HG02759 (cell line): ENCODE measurements at regions not wholly inside any gene's neighbourhood (a gene's known extent, or its start where the extent isn't known, plus 50 kb on each side); places are given as distances from the start of the nearest gene placed in this dataset.

Experiments
- ATAC-seq: cut with Tn5 transposase; IDR thresholded peaks from one replicate; pipeline ENCODE4 v1.9.1; 2021; ENCODE audit warnings: mild to moderate bottlenecking, moderate library complexity; ENCODE audit not compliant: unreplicated experiment

- ATAC-seq = no peak
Measured at GRCh38 chr2:16150456-16151280, 210.3 kb downstream of the MYCN start.

DNA sequence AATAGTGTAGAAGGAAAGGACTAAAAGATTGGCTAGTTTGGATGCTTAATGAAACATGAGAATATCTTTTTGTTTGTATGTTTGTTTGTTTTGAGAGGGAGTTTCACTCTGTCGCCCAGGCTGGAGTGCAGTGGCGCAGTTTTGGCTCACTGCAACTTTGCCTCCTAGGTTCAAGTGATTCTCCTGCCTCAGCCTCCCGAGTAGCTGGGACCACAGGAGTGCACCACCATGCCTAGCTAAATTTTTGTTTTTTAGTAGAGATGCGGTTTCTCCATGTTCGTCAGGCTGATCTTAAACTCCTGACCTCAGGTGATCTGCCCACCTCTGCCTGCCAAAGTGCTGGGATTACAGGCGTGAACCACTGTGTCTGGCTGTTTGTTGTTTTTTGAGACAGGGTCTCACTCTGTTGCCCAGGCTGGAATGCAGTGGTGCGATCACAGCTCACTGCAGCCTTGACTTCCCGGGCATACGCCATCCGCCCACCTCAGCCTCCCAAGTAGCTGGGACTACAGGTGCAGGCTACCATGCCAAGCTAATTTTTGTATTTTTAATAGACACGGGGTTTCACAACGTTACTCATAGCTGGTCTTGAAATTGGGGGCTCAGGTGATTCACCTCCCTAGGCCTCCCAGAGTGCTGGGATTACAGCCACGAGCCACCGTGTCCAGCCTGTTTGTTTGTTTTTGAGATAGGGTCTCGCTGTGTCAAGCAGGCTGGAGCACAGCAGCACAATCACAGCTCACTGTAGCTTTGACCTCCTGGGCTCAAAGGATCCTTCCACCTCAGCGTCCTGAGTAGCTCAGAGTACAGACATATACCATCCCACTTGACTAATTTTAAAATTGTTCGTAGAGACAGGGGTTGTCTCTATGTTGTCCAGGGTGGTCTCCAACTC, 209.2 kb downstream of the MYCN start:
- no peak for ATAC-seq

DNA sequence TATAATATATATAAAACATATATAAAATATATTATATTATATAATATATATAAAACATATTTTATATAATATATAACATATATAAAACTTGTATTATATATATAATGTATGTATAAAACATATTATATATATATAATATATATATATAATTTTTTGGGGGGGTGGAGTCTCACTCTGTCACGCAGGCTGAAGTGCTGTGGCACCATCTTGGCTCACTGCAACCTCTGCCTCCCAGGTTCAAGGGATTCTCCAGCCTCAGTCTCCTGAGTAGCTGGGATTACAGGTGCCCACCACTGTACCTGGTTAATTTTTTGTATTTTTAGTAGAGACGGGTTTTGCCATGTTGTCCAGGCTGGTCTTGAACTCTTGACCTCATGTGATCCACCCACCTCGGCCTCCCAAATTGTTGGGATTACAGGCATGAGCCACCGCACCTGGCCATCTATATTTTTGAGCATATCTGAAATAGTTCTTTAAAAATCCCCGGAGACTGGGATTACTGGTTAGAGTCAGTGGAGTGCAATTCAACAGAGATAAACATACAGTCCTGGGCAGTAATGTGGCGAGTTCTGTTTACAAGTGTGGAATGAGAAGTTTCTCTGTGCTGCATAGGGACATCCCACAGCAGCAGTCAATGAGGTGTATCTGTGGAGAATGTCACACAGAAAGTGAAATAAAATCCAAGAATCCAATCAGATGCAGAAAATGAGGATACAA, 208.4 kb downstream of the MYCN start:
- no peak for ATAC-seq

- no peak for ATAC-seq
Measured at GRCh38 chr2:16142383-16143361, 202.3 kb downstream of the MYCN start.

GRCh38 chr2:16141641-16141921, 201.2 kb downstream of the MYCN start:
- no peak for ATAC-seq

DNA sequence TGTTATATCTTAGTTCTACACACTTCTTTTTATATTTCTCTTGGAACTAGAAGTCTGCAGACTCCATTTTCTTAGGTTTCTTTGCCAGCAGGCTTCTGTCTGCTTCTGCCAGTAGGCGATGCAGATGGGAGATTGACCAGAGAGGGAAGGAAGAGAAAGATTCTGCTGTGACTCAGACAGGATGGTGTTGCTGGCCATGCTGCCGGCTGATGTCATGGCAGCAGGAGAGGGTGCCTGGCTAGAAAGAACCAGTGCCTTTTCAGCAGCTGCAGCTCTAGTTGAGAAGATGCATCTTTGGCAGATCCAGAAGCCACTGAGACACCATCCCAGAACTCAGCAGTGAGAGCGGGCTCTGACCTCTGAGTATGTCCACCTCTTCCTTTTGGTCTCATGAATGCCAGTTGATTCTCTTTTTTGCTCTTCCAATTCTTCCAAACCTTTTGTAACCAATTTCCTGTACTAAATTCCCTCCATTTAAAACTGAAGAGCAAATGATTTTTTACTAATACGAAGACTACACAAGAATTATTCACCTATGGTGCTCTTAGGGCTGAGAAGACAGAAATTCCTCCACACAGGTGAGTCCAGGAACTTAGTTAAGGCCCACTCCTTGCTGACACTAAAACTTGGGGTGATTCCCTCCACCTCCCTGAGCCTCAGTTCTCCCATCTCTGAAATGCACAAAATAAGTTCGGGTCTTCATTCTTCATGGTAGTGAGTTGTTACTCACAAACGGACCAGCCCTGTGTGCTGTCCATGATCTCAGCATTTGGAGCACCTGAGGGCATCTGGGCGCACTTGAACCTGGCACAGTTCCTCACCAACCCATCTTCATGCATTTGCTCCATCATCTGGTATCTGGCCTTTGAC, 200.7 kb downstream of the MYCN start:
- ATAC-seq = no peak

DNA sequence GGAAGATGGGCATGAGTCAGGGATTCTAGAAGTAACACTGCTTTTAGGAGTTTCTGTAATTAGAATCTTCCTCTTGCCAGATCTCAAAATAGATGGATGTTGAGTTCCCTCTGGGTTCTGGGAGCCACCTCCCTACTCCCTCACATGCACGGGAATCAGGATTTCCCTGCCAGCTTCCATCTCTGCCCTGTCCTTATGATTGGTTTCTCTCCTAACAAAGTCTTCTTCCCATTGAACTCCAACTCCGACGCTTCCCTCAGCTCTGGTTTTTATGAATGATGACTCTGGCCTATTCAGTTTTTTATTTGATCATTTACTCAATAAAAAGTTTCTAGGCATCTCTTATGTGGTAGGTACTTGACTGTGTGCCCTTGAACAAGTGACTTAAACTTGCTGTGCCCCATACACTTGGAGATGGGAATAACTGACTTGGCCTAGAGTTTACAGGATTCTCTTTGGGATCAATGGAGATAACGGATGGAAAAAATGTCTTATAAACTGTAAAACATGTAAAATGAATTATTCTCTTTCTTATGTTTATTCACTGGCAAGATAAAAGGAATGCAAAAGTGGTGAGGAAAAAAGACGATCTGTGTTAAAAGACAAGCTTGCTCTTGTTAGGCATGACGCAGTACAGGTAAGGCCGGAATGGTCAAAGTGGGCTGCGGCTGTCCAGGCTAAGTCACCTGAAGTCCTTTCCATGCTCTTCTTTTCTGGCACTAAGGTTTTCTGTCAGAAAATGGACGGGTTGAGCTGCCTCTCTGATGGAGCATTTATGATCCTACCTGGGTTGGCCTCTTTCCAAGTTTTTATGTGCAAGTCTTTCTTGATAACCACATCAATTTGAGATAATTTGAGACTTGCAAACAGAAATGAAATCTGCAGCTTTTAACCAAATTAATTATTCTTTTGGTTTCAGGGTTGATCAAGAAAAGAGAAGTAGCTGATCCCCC, 199.6 kb downstream of the MYCN start:
- no peak for ATAC-seq

DNA sequence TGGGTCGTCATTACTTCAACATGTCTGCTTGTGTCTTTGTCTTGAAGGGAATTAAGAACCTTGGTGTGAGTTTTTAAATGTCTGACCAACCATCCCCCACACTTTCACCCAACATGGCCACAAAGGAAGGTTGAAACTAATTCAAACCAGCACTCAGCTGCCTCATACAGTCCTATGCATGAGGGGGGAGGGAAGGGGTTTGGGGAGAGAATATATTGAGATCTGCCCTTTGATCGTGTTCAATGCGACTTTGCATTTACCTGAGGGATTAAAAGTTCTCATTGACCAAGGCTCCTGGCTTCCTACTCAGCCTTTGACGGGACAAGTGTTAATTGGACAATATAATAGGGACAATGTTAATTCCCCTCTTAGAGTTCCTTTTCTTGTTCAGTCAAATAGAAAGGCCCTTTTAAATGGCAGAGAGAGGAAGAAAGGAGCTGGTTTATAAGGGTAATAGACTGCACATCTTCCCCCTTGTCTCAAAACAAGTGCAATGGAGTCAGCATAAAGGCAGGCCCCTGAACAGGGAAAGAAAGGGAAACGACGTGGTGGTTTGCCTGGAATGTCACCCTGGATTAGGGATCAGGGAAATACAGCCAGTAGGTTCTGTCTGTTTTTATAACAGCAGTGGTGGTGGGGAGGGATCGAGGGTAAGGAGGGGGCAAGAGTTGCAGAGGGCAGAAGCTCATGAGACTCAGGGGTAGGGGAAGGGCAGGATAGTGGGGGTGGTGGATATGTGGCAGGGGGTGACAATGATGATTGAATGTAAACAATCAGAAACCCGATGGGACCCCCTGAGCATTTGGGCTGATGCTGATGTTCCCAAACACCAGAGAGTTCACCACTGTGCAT, 198.7 kb downstream of the MYCN start:
- ATAC-seq = no peak

GRCh38 chr2:16137080-16137755, 196.9 kb downstream of the MYCN start:
- no peak for ATAC-seq

- no peak for ATAC-seq
Measured at GRCh38 chr2:16136461-16137035, 196.2 kb downstream of the MYCN start.

- no peak for ATAC-seq
Measured at GRCh38 chr2:16135913-16136310, 195.6 kb downstream of the MYCN start.

- no peak for ATAC-seq
Measured at GRCh38 chr2:16135196-16135912, 195.0 kb downstream of the MYCN start.

- no peak for ATAC-seq
Measured at GRCh38 chr2:16134436-16135165, 194.3 kb downstream of the MYCN start.

- no peak for ATAC-seq
Measured at GRCh38 chr2:16130906-16131400, 190.6 kb downstream of the MYCN start.

DNA sequence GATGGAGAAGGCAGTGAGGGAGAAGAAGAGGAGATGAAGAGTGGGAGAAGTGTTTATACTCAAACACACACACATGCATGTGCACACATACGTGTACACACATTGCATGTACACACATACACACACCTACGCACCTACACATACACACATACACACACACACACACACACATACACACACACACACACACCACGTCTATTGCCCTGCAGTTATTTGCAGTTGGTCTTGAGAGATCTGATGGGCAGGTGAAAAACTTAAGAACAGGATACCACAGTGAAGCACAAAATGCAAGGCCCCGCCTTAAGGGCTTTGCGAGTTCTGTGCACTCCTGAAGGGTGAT, 190.2 kb downstream of the MYCN start:
- no peak for ATAC-seq
